ENCODE measurements at regions not wholly inside any gene's neighbourhood (a gene's known extent, or its start where the extent isn't known, plus 50 kb on each side); places are given as distances from the start of the nearest gene placed in this dataset.

DNA sequence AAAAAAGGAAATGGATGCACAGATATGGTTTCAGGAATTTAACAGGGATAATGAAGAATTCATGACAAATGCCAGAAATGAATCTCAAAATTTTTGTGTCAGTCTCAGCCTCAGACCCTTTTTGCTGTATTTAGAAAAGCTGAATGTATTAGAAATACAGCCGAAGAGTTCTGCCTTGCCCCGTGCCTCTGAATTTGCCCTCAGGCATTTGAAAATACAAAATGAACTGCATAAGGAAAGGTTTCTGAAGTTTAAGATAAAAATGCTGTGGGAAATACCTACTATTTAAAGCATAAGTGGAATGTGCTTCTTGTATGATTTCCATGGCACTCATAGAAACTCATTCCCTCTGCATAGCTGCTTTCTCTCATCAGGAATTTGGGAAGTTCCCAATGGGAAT is 1580.6 kb downstream of the DPP10 start:
- no peak for TF ChIP-seq POLR2A (IDR thresholded peaks at IDR 0.05; ENCODE audit: control extremely low read depth in 1 of 2, low read depth in 2 of 2, low read length in 2 of 2)
- TF ChIP-seq RBBP5 (IDR thresholded peaks at IDR 0.05; ENCODE audit: borderline replicate concordance, low read depth, low read length) = no peak
- TF ChIP-seq POLR2AphosphoS5 (IDR thresholded peaks at IDR 0.05; ENCODE audit: low read depth, low read length) = no peak
- TF ChIP-seq, protein P1, sequence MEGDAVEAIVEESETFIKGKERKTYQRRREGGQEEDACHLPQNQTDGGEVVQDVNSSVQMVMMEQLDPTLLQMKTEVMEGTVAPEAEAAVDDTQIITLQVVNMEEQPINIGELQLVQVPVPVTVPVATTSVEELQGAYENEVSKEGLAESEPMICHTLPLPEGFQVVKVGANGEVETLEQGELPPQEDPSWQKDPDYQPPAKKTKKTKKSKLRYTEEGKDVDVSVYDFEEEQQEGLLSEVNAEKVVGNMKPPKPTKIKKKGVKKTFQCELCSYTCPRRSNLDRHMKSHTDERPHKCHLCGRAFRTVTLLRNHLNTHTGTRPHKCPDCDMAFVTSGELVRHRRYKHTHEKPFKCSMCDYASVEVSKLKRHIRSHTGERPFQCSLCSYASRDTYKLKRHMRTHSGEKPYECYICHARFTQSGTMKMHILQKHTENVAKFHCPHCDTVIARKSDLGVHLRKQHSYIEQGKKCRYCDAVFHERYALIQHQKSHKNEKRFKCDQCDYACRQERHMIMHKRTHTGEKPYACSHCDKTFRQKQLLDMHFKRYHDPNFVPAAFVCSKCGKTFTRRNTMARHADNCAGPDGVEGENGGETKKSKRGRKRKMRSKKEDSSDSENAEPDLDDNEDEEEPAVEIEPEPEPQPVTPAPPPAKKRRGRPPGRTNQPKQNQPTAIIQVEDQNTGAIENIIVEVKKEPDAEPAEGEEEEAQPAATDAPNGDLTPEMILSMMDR (IDR thresholded peaks at IDR 0.05; ENCODE audit: control extremely low read depth in 1 of 3, insufficient read depth in 1 of 3, low read depth in 1 of 3, low read length in 3 of 3) = no peak
- TF ChIP-seq JUN (IDR thresholded peaks at IDR 0.05; ENCODE audit: low read depth, low read length) = no peak

Measured in H1 (cell line).